SK-N-SH treated with all-trans-retinoic acid at 6 μM for 48 hours (cell line): ENCODE measurements at regions not wholly inside any gene's neighbourhood (a gene's known extent, or its start where the extent isn't known, plus 50 kb on each side); places are given as distances from the start of the nearest gene placed in this dataset.

Source experiments
- ATAC-seq: fragments of 200-7000 bp; cut with Tn5 transposase; 3 replicates; pipeline ENCODE4 v1.9.1; 2020; ENCODE audit warnings: mild to moderate bottlenecking, moderate library complexity
- ARNTL ChIP-seq: fragments of 450-650 bp; formaldehyde crosslinking; IDR thresholded peaks from 2 replicates; pipeline ENCODE4 v1.5.0; 2020; ENCODE audit warnings: low read depth, mild to moderate bottlenecking, moderate library complexity, borderline replicate concordance
- BACH2 ChIP-seq: fragments of 250-450 bp; sonication (Bioruptor Pico); IDR thresholded peaks from 2 replicates; pipeline ENCODE4 v1.9.0; 2021; ENCODE audit warnings: mild to moderate bottlenecking, borderline replicate concordance
- CSDC2 ChIP-seq: fragments of 250-450 bp; sonication (Bioruptor Pico); IDR thresholded peaks from 2 replicates; pipeline ENCODE4 v1.5.0; 2020; ENCODE audit warnings: mild to moderate bottlenecking, moderate library complexity
- ESRRG ChIP-seq: fragments of 250-450 bp; sonication (Bioruptor Pico); IDR thresholded peaks from 2 replicates; pipeline ENCODE4 v1.6.1; 2021; ENCODE audit warnings: mild to moderate bottlenecking
- GLIS3 ChIP-seq: fragments of 250-450 bp; sonication (Bioruptor Pico); IDR thresholded peaks from 2 replicates; pipeline ENCODE4 v1.5.0; 2020; ENCODE audit warnings: mild to moderate bottlenecking, moderate library complexity
- ISL1 ChIP-seq: fragments of 250-450 bp; sonication (Bioruptor Pico); IDR thresholded peaks from 2 replicates; pipeline ENCODE4 v2.1.2; 2022; ENCODE audit warnings: mild to moderate bottlenecking, moderate library complexity
- OSR1 ChIP-seq: fragments of 250-450 bp; sonication (Bioruptor Pico); IDR thresholded peaks from 2 replicates; pipeline ENCODE4 v1.8.0; 2022; ENCODE audit warnings: moderate library complexity, mild to moderate bottlenecking, inconsistent platforms
- PATZ1 ChIP-seq: fragments of 250-450 bp; sonication (Bioruptor Pico); IDR thresholded peaks from 2 replicates; pipeline ENCODE4 v1.8.0; 2020; ENCODE audit warnings: mild to moderate bottlenecking, moderate library complexity, borderline replicate concordance
- PPARA ChIP-seq: fragments of 250-450 bp; sonication (Bioruptor Pico); IDR thresholded peaks from 2 replicates; pipeline ENCODE4 v1.5.0; 2020; ENCODE audit warnings: mild to moderate bottlenecking, borderline replicate concordance
- RARB ChIP-seq: fragments of 250-450 bp; sonication (Bioruptor Pico); IDR thresholded peaks from 2 replicates; pipeline ENCODE4 v1.8.0; 2021; ENCODE audit warnings: mild to moderate bottlenecking, moderate library complexity
- SNAI2 ChIP-seq: fragments of 250-450 bp; sonication (Bioruptor Pico); IDR thresholded peaks from 2 replicates; pipeline ENCODE4 v1.5.0; 2020; ENCODE audit warnings: mild to moderate bottlenecking, moderate library complexity
- TCF4 ChIP-seq: fragments of 250-450 bp; sonication (Bioruptor Pico); IDR thresholded peaks from 2 replicates; pipeline ENCODE4 v1.8.0; 2021; ENCODE audit warnings: mild to moderate bottlenecking, moderate library complexity, borderline replicate concordance
- TOX ChIP-seq: fragments of 250-450 bp; sonication (Bioruptor Pico); IDR thresholded peaks from 2 replicates; pipeline ENCODE4 v1.8.0; 2021; ENCODE audit warnings: mild to moderate bottlenecking, moderate library complexity, borderline replicate concordance
- ZC3H10 ChIP-seq: fragments of 250-450 bp; sonication (Bioruptor Pico); IDR thresholded peaks from 2 replicates; pipeline ENCODE4 v1.5.1; 2021; ENCODE audit warnings: mild to moderate bottlenecking, moderate library complexity
- ZFP3 ChIP-seq: fragments of 250-450 bp; sonication (Bioruptor Pico); IDR thresholded peaks from 2 replicates; pipeline ENCODE4 v1.5.0; 2020; ENCODE audit warnings: mild to moderate bottlenecking, moderate library complexity
- ZFP30 ChIP-seq: fragments of 450-650 bp; formaldehyde crosslinking; IDR thresholded peaks from 2 replicates; pipeline ENCODE4 v1.5.0; 2022; ENCODE audit warnings: mild to moderate bottlenecking, moderate library complexity
- ZNF565 ChIP-seq: fragments of 450-650 bp; formaldehyde crosslinking; conservative IDR thresholded peaks from 2 replicates; pipeline ENCODE4 v1.5.0; 2020; ENCODE audit warnings: low read depth, mild to moderate bottlenecking, moderate library complexity
- ZNF70 ChIP-seq: fragments of 450-650 bp; formaldehyde crosslinking; IDR thresholded peaks from 2 replicates; pipeline ENCODE4 v1.5.0; 2020; ENCODE audit warnings: mild to moderate bottlenecking, moderate library complexity
- TF ChIP-seq, protein P1 (sequence below): fragments of 250-450 bp; sonication (Bioruptor Pico); IDR thresholded peaks from 2 replicates; pipeline ENCODE4 v1.5.1; 2020; ENCODE audit warnings: low read depth, mild to moderate bottlenecking, moderate library complexity
- TF ChIP-seq, protein P2 (sequence below): fragments of 250-450 bp; sonication (Bioruptor Pico); IDR thresholded peaks from 2 replicates; pipeline ENCODE4 v1.5.1; 2021; ENCODE audit warnings: mild to moderate bottlenecking, moderate library complexity
- TF ChIP-seq, protein P3 (sequence below): fragments of 250-450 bp; sonication (Bioruptor Pico); IDR thresholded peaks from 2 replicates; pipeline ENCODE4 v1.8.0; 2021; ENCODE audit warnings: low read depth, mild to moderate bottlenecking, moderate library complexity, borderline replicate concordance

GRCh38 chrX:122890729-122891128, 293.3 kb upstream of the GRIA3 start:
- ATAC-seq = no peak
- TF ChIP-seq TOX (CRISPR knock-in tag) (no peak), ZNF70 (CRISPR knock-in tag) (no peak), PPARA (no peak), ZC3H10 (no peak), RARB (CRISPR knock-in tag) (no peak), ZFP30 (CRISPR knock-in tag) (no peak), TCF4 (CRISPR knock-in tag) (no peak), CSDC2 (CRISPR knock-in tag) (no peak), ESRRG (no peak), OSR1 (CRISPR knock-in tag) (no peak), ISL1 (CRISPR knock-in tag) (no peak)
- TF ChIP-seq, protein P1, sequence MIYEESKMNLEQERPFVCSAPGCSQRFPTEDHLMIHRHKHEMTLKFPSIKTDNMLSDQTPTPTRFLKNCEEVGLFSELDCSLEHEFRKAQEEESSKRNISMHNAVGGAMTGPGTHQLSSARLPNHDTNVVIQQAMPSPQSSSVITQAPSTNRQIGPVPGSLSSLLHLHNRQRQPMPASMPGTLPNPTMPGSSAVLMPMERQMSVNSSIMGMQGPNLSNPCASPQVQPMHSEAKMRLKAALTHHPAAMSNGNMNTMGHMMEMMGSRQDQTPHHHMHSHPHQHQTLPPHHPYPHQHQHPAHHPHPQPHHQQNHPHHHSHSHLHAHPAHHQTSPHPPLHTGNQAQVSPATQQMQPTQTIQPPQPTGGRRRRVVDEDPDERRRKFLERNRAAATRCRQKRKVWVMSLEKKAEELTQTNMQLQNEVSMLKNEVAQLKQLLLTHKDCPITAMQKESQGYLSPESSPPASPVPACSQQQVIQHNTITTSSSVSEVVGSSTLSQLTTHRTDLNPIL = no peak
- TF ChIP-seq, protein P2, sequence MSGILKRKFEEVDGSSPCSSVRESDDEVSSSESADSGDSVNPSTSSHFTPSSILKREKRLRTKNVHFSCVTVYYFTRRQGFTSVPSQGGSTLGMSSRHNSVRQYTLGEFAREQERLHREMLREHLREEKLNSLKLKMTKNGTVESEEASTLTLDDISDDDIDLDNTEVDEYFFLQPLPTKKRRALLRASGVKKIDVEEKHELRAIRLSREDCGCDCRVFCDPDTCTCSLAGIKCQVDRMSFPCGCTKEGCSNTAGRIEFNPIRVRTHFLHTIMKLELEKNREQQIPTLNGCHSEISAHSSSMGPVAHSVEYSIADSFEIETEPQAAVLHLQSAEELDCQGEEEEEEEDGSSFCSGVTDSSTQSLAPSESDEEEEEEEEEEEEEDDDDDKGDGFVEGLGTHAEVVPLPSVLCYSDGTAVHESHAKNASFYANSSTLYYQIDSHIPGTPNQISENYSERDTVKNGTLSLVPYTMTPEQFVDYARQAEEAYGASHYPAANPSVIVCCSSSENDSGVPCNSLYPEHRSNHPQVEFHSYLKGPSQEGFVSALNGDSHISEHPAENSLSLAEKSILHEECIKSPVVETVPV (CRISPR knock-in tag) = no peak

DNA sequence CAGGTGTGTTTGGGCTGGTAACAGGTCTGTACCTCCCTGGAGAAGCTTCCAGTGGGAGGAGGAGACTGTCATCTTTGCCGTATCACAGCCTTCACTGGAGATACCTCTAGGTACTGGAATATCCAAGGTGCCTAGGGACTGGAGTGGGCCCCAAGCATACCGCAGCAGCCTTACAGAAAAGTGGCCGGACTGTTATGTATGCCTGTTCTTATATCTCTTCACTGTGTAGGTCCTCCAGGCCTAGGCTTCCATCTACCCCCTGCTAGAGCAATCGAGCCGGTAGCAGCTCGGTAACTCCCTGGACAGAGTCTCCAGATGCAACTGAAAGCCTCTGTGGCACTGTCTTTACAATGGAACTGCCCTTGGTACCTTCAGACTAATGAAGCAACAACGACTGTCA, 277.4 kb upstream of the GRIA3 start:
- TF ChIP-seq SNAI2 (CRISPR knock-in tag) = no peak
- no peak for TF ChIP-seq PATZ1
- TF ChIP-seq GLIS3 (CRISPR knock-in tag) = no peak
- TF ChIP-seq, protein P1 = no peak
- no peak for TF ChIP-seq ZC3H10
- TF ChIP-seq CSDC2 (CRISPR knock-in tag) = no peak
- TF ChIP-seq, protein P3, sequence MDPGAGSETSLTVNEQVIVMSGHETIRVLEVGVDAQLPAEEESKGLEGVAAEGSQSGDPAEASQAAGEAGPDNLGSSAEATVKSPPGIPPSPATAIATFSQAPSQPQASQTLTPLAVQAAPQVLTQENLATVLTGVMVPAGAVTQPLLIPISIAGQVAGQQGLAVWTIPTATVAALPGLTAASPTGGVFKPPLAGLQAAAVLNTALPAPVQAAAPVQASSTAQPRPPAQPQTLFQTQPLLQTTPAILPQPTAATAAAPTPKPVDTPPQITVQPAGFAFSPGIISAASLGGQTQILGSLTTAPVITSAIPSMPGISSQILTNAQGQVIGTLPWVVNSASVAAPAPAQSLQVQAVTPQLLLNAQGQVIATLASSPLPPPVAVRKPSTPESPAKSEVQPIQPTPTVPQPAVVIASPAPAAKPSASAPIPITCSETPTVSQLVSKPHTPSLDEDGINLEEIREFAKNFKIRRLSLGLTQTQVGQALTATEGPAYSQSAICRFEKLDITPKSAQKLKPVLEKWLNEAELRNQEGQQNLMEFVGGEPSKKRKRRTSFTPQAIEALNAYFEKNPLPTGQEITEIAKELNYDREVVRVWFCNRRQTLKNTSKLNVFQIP (CRISPR knock-in tag) = no peak
- TF ChIP-seq ZNF565 (CRISPR knock-in tag) = no peak
- no peak for TF ChIP-seq TOX (CRISPR knock-in tag)
- no peak for TF ChIP-seq TCF4 (CRISPR knock-in tag)
- TF ChIP-seq RARB (CRISPR knock-in tag) = no peak
- no peak for TF ChIP-seq ESRRG
- no peak for TF ChIP-seq PPARA
- TF ChIP-seq ZNF70 (CRISPR knock-in tag) = no peak
- no peak for TF ChIP-seq ARNTL
- TF ChIP-seq OSR1 (CRISPR knock-in tag) = no peak
- no peak for TF ChIP-seq ZFP30 (CRISPR knock-in tag)
- no peak for ATAC-seq

DNA sequence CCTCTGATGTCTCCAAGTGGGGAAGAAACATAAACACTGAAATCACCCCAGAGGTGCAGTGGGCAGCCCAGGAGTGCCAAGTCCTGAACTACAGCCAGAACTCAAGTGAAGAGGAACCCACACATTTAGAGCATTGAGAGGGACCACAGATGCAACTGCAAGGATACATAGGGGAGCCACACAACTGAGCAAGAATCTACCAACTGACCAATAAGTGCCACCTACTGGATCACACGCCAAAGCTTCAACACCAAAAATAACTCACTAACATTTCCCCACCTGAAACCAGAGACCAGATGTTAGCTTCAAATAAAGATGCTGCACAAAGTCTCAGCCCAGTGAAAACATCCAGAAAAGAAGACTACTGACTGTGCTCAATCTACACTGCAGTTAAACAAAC, 276.7 kb upstream of the GRIA3 start:
- TF ChIP-seq OSR1 (CRISPR knock-in tag) = no peak
- TF ChIP-seq ZFP30 (CRISPR knock-in tag) = no peak
- no peak for TF ChIP-seq GLIS3 (CRISPR knock-in tag)
- no peak for ATAC-seq

DNA sequence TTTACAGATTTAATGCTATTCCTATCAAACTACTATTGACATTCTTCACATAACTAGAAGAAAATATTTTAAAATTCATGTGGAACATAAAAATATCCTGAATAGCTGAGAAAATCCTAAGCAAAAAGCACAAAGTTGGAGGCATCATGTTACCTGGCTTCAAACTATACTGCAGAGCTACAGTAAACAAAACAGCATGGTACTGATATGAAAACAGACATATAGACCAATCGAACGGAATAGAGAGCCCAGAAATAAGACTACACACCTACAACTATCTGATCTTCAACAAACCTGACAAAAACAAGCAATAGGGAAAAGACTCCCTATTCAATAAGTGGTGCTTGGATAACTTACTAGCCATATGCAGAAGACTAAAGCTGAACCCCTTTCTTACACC, 273.4 kb upstream of the GRIA3 start:
- TF ChIP-seq ZNF70 (CRISPR knock-in tag) (no peak), ZFP3 (CRISPR knock-in tag) (no peak), BACH2 (no peak), SNAI2 (CRISPR knock-in tag) (no peak), CSDC2 (CRISPR knock-in tag) (no peak)
- no peak for ATAC-seq
